ENCODE measurements at regions not wholly inside any gene's neighbourhood (a gene's known extent, or its start where the extent isn't known, plus 50 kb on each side); places are given as distances from the start of the nearest gene placed in this dataset.

GRCh38 chr6:14696367-14696766 lies 549.5 kb upstream of the JARID2 start:
- no peak for TF ChIP-seq POLR2A (IDR thresholded peaks at IDR 0.05)
- TF ChIP-seq CTCF (IDR thresholded peaks at IDR 0.05): no peak
